NCI-H2227 (cell line): ENCODE measurements at regions not wholly inside any gene's neighbourhood (a gene's known extent, or its start where the extent isn't known, plus 50 kb on each side); places are given as distances from the start of the nearest gene placed in this dataset.

Source experiments
- DNase-seq: peaks from one replicate; lab custom pipeline; 2025; ENCODE audit not compliant: unreplicated experiment; lab: John Stamatoyannopoulos, UW

GRCh38 chr14:100463937-100464336, 123.3 kb downstream of the BEGAIN start:
- no peak for DNase-seq

GRCh38 chr14:100466111-100466856, 120.9 kb downstream of the BEGAIN start:
- no peak for DNase-seq

DNA sequence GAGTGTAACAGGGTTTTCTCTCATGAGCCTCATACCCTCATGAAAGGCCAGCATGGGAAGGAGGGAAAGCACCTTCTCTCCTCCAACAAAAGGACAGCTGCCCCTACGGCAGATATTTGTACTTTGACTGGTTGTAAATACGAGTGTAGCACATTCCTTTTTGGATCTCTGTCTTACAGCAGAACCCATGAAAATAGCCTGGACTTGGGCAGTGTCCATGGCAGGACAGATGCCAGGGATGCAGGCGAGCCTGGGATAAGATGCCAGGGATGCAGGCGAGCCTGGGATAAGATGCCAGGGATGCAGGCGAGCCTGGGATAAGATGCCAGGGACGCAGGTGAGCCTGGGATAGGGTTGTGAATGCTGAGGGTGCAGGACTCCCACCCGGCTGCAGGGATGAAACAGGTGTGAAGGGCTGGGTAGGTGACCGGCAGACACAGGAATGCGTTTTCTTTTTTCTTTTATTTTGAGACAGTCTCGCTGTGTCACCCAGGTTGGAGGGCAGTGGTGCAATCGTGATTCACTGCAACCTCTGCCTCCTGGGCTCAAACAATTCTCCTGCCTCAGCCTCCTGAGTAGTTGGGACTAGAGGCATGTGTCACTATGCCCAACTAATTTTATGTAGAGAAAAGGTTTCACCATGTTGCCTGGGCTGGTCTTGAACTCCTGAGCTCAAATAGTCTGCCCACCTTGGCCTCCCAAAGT, 120.0 kb downstream of the BEGAIN start:
- DNase-seq, result no peak

DNA sequence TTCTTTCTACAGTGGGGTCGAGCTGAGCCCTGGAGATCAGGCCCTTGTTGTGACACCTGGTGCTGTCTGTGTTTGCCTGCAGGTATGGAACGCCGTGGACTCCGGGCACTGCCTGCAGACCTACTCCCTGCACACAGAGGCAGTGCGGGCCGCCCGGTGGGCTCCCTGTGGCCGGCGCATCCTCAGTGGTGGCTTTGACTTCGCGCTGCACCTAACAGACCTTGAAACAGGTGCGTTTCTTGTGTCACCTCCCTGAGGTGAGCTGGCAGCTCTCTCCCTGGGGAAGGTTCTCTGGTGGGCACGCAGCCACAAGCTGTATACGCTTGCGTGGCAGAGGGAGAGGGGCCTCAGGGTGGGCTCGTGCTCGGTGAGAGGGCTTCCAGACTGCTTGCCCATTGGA, 119.3 kb downstream of the BEGAIN start:
- DNase-seq, result no peak

DNA sequence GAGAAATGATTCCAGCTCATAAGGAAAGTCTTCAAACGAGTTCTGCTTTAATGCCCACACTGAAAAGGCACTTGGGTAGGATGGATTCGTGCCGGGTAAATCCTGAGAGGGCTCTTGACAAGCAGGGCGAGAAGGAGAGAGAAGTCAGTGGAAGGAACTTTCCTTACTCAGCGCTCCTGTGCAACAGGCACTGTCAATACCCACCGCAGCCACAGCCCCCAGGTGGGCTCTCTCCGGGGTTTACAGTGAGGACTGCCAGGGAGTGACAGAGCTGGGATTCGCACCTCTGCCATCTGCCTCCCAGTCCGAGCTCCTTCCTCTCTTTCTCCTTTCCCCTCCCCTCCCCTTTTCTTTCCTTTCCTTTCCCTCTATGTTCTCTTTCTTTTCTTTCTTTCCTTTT, 118.7 kb downstream of the BEGAIN start:
- no peak for DNase-seq

DNA sequence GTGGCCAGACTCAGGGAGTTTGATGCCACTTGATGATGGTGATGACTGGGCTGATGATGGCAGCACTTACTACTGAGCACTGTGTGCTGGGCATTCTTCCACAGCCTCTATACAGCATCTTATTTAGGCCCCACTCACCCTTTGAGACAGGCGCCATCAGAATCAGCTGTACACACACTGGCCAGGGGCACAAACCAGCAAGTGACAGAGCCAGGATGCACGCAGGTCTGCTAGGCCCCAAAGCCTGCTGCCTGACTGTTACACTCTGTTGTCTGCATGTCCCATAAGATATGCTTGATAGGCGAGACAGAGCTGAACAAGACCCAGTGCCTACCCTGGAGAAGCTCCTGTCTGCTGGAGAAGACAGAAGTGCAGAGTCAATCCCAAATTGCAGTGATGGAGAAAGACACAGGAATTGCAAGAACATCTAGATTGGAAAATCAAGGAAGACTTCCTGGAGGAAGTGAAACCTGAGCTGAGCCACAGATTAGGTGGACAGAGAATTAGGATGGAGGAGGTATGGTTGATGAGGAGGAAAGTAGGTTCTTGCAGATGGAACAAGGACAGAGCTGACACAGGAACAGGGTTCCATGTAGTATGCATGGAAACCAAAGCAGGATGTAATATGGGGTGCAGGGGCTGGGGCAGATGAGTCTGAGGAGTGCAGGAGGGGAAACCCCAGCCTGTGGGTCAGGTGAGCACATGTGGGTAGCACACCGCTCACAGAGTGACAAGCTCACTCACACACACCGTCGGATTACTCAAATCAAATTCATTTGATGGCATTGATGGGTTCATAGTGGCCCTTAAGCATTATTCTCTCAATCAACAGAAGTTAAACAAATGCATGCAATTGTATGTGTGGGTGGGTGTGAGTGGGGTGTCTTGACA, 117.3 kb downstream of the BEGAIN start:
- DNase-seq, result no peak

DNA sequence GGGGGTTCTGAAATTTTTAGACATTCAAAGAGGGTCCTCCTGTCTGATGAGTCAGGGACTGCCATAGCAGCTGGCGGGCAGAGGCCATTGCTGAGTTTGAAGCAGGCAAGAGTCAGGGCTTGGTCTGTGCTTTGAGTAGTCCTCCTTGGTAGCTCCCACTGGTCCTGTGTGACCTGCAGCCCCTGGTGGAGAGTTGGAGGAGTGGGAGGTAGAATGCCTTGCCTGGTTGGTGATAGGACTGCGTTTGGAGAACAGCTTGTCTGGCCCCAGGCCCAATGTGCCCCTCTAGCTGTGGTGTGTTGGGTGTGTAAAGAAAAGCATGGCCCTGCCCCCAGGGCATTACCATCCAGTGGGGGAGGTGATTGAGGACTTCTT, 116.7 kb downstream of the BEGAIN start:
- DNase-seq, result no peak

GRCh38 chr14:100471441-100472093, 115.7 kb downstream of the BEGAIN start:
- DNase-seq, result peak; percentile 23

GRCh38 chr14:100472094-100472455, 115.1 kb downstream of the BEGAIN start:
- no peak for DNase-seq

- DNase-seq, result no peak
Observed at GRCh38 chr14:100472491-100472890, 114.7 kb downstream of the BEGAIN start.

GRCh38 chr14:100473249-100473648, 114.0 kb downstream of the BEGAIN start:
- no peak for DNase-seq

DNA sequence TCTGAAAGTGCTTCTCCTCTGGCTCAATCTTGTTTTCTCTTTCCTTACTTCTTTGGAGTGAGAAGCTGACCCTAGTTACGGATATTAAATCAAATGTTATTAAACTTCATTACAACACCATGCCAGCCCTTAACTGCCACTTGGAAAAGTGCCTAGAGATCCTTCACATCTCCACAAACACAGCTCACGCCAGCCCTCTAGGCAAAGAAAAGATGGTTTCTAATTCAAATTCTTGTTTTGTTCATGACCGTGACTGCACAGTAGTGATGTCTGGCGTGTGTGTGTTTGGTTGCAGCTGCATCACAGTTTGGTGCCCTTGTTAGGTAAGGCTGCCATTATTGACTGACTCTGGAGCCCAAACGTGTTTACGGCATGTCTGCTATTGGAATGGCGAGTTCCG, 113.0 kb downstream of the BEGAIN start:
- no peak for DNase-seq

- DNase-seq, result no peak
Observed at GRCh38 chr14:100475268-100475667, 111.9 kb downstream of the BEGAIN start.

- DNase-seq, result peak; percentile 57
Observed at GRCh38 chr14:100476012-100476822, 111.0 kb downstream of the BEGAIN start.

- no peak for DNase-seq
Observed at GRCh38 chr14:100484531-100485267, 102.5 kb downstream of the BEGAIN start.

DNA sequence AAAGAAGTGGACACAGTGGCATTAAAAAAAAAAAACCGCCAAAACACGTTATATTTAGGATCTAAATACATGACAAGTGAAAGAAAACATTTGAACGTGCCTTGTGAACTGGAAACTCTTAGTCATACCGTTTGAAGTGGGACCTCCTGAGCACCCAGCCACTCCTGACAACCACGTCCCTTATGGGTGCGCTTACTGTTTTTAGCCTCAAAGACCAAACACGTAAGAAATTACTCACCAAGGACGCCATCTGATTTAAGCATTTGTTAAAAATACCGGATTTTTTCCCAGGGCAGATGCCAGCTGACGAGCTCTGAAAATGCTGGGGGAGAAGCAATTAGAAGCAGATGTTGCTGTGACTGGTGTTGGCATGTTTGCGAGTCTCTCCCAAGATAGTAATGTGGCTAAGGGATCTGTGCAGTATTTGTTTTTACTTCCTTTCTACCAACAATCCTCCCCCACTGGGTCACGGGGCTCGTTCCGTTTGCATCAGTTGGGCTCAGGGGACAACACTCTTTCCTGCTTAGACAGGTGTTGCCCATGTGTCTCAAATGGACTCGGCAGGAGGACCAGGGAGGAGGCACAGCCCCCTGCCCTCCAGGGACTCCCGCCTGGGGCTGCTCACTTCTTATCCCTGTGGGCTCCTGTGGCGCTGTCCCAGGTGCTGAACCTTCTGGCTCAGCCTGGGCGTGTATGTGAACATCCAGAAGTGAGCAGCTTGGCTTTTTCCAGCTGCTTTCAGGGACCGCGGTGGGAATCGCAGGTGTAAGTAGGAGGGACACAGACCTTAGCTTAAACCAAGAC, 101.0 kb downstream of the BEGAIN start:
- DNase-seq, result no peak
